HL-60 (cell line): ENCODE measurements at regions not wholly inside any gene's neighbourhood (a gene's known extent, or its start where the extent isn't known, plus 50 kb on each side); places are given as distances from the start of the nearest gene placed in this dataset.
"Not testable (repeated sequence)": the region's sequence is repeated elsewhere in the genome, so short reads cannot be mapped to it uniquely, and the experiment has no call there.

Experiments used
- POLR2AphosphoS5 ChIP-seq: IDR thresholded peaks from 2 replicates; pipeline ENCODE4 v1.6.1; 2012; ENCODE audit warnings: low read depth
- TF ChIP-seq, protein P1 (sequence below): IDR thresholded peaks from 2 replicates; pipeline ENCODE4 v1.6.1; 2012; ENCODE audit warnings: low read depth; ENCODE audit not compliant: insufficient replicate concordance
- TF ChIP-seq, protein P2 (sequence below): IDR thresholded peaks from one replicate; pipeline ENCODE4 v1.5.1; 2011; ENCODE audit warnings: low read length, control low read depth, inconsistent platforms; ENCODE audit not compliant: insufficient read depth

DNA sequence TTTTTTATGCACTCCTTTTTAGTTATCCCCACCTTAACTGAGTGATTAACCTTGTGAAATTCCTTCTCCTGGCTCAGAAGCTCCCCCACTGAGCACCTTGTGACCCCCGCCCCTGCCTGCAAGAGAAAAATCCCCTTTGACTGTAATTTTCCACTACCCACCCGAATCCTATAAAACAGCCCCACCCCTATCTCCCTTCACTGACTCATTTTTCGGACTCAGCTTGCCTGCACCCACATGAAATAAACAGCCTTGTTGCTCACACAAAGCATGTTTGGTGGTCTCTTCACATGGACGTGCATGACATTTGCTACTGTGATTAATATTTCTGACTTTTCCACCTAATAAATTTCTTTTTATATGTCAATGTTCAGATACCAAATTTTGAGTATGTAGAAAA, 1322.8 kb downstream of the XPNPEP1 start:
- TF ChIP-seq, protein P1, sequence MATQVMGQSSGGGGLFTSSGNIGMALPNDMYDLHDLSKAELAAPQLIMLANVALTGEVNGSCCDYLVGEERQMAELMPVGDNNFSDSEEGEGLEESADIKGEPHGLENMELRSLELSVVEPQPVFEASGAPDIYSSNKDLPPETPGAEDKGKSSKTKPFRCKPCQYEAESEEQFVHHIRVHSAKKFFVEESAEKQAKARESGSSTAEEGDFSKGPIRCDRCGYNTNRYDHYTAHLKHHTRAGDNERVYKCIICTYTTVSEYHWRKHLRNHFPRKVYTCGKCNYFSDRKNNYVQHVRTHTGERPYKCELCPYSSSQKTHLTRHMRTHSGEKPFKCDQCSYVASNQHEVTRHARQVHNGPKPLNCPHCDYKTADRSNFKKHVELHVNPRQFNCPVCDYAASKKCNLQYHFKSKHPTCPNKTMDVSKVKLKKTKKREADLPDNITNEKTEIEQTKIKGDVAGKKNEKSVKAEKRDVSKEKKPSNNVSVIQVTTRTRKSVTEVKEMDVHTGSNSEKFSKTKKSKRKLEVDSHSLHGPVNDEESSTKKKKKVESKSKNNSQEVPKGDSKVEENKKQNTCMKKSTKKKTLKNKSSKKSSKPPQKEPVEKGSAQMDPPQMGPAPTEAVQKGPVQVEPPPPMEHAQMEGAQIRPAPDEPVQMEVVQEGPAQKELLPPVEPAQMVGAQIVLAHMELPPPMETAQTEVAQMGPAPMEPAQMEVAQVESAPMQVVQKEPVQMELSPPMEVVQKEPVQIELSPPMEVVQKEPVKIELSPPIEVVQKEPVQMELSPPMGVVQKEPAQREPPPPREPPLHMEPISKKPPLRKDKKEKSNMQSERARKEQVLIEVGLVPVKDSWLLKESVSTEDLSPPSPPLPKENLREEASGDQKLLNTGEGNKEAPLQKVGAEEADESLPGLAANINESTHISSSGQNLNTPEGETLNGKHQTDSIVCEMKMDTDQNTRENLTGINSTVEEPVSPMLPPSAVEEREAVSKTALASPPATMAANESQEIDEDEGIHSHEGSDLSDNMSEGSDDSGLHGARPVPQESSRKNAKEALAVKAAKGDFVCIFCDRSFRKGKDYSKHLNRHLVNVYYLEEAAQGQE: not testable (repeated sequence)
- TF ChIP-seq, protein P2, sequence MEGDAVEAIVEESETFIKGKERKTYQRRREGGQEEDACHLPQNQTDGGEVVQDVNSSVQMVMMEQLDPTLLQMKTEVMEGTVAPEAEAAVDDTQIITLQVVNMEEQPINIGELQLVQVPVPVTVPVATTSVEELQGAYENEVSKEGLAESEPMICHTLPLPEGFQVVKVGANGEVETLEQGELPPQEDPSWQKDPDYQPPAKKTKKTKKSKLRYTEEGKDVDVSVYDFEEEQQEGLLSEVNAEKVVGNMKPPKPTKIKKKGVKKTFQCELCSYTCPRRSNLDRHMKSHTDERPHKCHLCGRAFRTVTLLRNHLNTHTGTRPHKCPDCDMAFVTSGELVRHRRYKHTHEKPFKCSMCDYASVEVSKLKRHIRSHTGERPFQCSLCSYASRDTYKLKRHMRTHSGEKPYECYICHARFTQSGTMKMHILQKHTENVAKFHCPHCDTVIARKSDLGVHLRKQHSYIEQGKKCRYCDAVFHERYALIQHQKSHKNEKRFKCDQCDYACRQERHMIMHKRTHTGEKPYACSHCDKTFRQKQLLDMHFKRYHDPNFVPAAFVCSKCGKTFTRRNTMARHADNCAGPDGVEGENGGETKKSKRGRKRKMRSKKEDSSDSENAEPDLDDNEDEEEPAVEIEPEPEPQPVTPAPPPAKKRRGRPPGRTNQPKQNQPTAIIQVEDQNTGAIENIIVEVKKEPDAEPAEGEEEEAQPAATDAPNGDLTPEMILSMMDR: not testable (repeated sequence)
- TF ChIP-seq POLR2AphosphoS5: not testable (repeated sequence)
